HepG2 (cell line): ENCODE measurements at regions not wholly inside any gene's neighbourhood (a gene's known extent, or its start where the extent isn't known, plus 50 kb on each side); places are given as distances from the start of the nearest gene placed in this dataset.

Source experiments
- BCLAF1 ChIP-seq: fragments of 450-650 bp; IDR thresholded peaks from 2 replicates; pipeline ENCODE4 v1.6.1; 2017; ENCODE audit warnings: mild to moderate bottlenecking
- CTCF ChIP-seq: sonication (generic); formaldehyde crosslinking; IDR thresholded peaks from 2 replicates; pipeline ENCODE4 v1.5.0; 2020; ENCODE audit warnings: mild to moderate bottlenecking, missing genetic modification reagents, moderate library complexity
- ETV5 ChIP-seq: IDR thresholded peaks from 2 replicates; pipeline ENCODE4 v1.6.1; 2018; ENCODE audit warnings: missing biosample characterization, missing genetic modification reagents, inconsistent platforms, borderline replicate concordance
- JUND ChIP-seq: sonication (generic); formaldehyde crosslinking; IDR thresholded peaks from 2 replicates; pipeline ENCODE4 v1.8.0; 2022; ENCODE audit warnings: mild to moderate bottlenecking, missing genetic modification reagents
- PBX3 ChIP-seq: sonication (generic); formaldehyde crosslinking; IDR thresholded peaks from 2 replicates; pipeline ENCODE4 v1.8.1; 2023; ENCODE audit warnings: missing genetic modification reagents, inconsistent platforms, borderline replicate concordance
- POLR2A ChIP-seq, 2 experiments: IDR thresholded peaks; 2 replicates each; pipeline ENCODE4 v1.6.1; 2011; ENCODE audit warnings: low read depth in 2 of 2, low read length in 2 of 2, mild to moderate bottlenecking in 1 of 2, moderate library complexity in 1 of 2; ENCODE audit not compliant: insufficient read depth in 1 of 2
- SRSF1 ChIP-seq: fragments of 200-400 bp; formaldehyde crosslinking; optimal IDR thresholded peaks from 2 replicates; pipeline ENCODE3; 2017; ENCODE audit warnings: mild to moderate bottlenecking, low read depth, low read length, moderate library complexity
- ZFX ChIP-seq: sonication (generic); formaldehyde crosslinking; IDR thresholded peaks from 2 replicates; pipeline ENCODE4 v1.4.0; 2020; ENCODE audit warnings: mild to moderate bottlenecking, low read depth, missing genetic modification reagents, moderate library complexity
- ZNF496 ChIP-seq: sonication (generic); formaldehyde crosslinking; IDR thresholded peaks from 2 replicates; pipeline ENCODE4 v1.8.1; 2023; ENCODE audit warnings: mild to moderate bottlenecking, moderate library complexity, missing genetic modification reagents; ENCODE audit not compliant: insufficient replicate concordance
- ZSCAN9 ChIP-seq: IDR thresholded peaks from 2 replicates; pipeline ENCODE4 v1.6.1; 2016; ENCODE audit warnings: borderline replicate concordance

GRCh38 chr7:32314761-32315160 is 175.4 kb downstream of the LSM5 start:
- TF ChIP-seq ETV5 (CRISPR knock-in tag) (no peak), ZFX (CRISPR knock-in tag) (no peak), ZSCAN9 (CRISPR knock-in tag) (no peak), ZNF496 (CRISPR knock-in tag) (no peak), CTCF (CRISPR knock-in tag) (no peak), BCLAF1 (no peak), SRSF1 (no peak), POLR2A (IDR thresholded peaks at IDR 0.05; ENCODE audit: insufficient read depth in 1 of 2, low read depth in 2 of 2, low read length in 2 of 2) (no peak), PBX3 (CRISPR knock-in tag) (no peak), JUND (CRISPR knock-in tag) (no peak)
